Hippocampal formation (tissue), 2 donors: ENCODE measurements at regions not wholly inside any gene's neighbourhood (a gene's known extent, or its start where the extent isn't known, plus 50 kb on each side); places are given as distances from the start of the nearest gene placed in this dataset.
"Not testable (repeated sequence)": the region's sequence is repeated elsewhere in the genome, so short reads cannot be mapped to it uniquely, and the experiment has no call there.

Source experiments
- DNase-seq, 2 donors: peaks; one replicate each; lab custom pipeline; 2025; lab: John Stamatoyannopoulos, UW

GRCh38 chr1:199920635-199921034 is 106.9 kb upstream of the NR5A2 start:
- DNase-seq, result no peak

DNA sequence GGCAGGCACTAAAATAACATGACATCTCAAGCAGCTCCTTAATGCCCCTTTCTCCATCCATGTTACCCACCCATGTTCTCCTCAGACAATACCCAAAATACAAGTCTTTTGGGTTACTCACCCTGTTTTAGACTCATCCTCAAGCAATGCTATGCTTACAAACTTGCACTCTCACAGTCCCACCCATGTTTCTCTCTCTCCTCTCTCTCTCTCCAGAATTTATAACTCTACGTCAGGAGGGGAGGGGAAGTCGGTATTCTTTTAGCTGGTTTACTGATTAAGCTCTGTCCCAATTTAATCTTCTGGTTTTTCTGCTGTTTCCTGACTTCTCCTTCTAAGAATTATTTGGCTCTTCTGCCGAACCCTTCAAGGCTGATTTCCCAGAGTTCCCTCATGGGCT is 98.0 kb upstream of the NR5A2 start:
- no peak for DNase-seq

GRCh38 chr1:199930067-199930466 is 97.4 kb upstream of the NR5A2 start:
- not testable (repeated sequence) for DNase-seq

- no peak for DNase-seq
Measured at GRCh38 chr1:199931666-199932377, 95.7 kb upstream of the NR5A2 start.

- no peak for DNase-seq
Measured at GRCh38 chr1:199932462-199932861, 95.0 kb upstream of the NR5A2 start.

- no peak for DNase-seq
Measured at GRCh38 chr1:199936441-199936840, 91.1 kb upstream of the NR5A2 start.

DNA sequence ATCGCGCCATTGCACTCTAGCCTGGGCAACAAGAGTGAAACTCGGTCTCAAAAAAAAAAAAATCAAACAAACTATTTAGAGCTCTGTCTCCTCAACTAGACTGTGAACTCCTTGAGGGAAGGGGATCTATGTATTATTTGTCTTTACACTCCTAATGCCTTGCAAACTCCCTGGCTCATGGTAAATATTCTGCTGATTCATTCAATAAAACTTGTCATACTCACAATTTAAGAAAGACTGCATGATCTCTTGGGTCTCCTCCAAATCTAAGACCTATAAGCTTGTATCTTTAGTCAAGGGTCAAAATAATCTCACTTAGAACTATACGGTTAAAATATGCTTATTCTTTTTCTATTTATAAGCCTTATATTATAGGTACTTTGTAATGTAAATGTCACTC is 90.3 kb upstream of the NR5A2 start:
- no peak for DNase-seq

- DNase-seq, result no peak
Measured at GRCh38 chr1:199937661-199938060, 89.8 kb upstream of the NR5A2 start.

DNA sequence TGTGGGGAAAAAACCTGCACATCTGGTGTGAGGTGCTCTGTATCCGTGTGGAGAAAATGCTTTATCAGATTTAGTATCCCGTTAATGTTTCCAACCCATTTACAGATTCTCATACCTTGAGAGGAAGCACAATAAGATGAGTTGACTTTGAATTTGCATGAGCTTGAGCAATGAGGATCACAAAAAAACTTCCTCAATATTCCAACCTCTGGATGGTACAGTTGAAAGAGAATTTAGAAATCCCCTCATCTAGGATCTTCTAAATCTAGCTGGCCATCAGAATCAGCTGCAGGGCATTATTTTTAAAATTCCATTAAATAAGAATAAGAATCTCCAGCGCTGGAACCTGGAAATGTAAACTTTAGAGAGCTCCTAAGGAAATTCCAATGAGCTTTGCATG is 82.5 kb upstream of the NR5A2 start:
- DNase-seq, result no peak

DNA sequence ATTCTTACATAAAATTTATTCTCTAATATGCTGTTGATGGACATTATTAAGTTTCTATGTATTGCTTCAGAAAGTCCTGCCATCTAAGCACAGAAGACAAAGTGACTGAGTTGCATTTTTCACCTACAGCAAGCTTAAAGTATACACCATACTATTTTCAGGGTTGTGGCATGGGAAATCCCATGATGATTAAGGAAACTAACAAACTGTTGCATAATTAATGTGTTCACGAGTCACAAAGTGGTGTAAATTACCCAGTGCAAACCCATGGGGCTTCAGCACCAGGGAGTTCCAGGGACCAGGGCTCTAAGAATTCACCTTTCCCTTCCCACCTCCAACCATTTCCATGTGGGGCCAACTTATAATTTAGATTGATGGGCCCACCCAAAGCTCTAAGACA is 81.9 kb upstream of the NR5A2 start:
- DNase-seq, result no peak

- DNase-seq, result no peak
Measured at GRCh38 chr1:199946305-199947155, 81.0 kb upstream of the NR5A2 start.

DNA sequence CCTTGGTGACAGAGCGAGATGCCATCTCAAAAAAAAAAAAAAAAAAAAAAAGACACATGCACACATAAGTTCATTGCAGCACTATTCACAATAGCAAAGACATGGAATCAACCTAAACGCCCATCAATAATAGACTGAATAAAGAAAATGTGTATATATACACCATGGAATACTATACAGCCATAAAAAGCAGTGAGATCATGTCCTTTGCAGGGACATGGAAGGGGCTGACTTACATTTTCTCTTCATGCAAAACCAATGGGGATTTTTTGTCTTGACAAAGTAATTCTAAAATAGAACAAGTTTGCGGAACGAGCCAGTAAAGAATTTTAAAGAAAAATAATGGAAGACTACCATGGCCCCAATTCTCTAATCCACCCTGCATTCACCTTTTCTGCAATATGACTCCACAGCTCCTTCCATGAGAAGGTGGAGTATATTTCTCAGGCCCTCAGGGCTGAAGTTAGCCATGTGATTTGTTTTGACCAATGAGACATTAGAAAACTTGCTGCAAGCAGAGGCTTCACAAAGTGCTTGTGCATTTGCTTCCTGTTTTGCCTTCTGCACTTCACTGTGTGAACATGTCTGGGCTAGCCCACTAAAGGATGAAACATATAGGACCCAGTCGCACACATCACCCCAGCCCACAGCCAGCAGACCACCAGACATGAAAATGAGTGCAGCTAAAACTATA is 78.8 kb upstream of the NR5A2 start:
- no peak for DNase-seq

DNA sequence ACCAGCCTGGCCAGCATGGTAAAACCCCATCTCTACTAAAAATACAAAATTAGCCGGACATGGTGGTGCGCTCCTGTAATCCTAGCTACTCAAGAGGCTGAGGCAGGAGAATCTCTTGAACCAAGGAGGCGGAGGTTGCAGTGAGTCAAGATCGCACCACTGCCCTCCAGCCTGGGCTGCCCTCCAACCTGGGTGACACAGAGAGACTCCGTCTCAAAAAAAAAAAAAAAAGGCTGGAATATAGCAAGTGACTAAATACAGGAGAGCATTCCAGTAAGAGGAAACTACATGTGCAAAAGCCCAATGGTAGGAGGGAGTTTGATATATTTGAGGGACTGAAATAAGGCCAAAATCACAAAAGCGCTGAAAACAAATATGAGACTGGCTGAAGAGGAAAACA is 76.5 kb upstream of the NR5A2 start:
- DNase-seq, result not testable (repeated sequence)

DNA sequence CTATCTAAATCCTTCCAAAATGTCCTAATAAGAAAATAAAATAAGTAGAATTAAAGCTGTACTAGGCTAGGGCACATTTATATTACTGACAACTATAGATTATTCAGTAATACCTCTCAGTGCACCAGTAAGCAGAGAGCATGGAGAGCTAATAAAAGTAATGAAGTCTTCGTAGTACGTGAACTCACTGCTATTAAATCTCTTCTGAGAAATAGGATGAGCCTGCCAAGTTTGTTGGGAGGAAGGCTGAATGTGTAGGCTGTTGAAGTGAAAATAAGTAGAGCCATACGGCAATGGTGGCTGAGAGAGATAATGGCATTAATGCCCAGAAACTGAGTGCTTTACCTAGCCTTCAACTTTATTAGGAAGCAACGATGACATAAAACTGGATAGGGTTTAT is 73.9 kb upstream of the NR5A2 start:
- no peak for DNase-seq

GRCh38 chr1:199954699-199955098 is 72.8 kb upstream of the NR5A2 start:
- no peak for DNase-seq

DNA sequence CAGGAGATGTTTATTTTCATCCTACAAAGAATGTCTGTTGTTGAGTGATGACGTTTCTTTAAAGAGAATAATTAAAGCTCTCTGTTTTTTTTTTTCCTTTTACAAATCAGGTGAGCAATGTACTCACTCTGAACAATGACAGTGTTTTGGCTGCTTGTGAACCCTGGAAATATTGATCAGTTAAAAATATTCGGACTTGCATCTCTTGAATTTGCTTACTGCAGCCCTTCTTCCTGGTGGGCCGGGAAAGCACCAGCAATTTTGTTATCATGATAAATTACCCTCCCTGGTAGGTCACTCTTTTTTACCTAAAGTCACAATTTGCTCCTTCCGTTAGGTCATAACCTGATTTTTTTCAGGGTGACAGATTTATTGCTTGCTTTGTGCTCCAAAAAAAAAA is 72.3 kb upstream of the NR5A2 start:
- no peak for DNase-seq

GRCh38 chr1:199956005-199956404 is 71.5 kb upstream of the NR5A2 start:
- DNase-seq, result no peak

DNA sequence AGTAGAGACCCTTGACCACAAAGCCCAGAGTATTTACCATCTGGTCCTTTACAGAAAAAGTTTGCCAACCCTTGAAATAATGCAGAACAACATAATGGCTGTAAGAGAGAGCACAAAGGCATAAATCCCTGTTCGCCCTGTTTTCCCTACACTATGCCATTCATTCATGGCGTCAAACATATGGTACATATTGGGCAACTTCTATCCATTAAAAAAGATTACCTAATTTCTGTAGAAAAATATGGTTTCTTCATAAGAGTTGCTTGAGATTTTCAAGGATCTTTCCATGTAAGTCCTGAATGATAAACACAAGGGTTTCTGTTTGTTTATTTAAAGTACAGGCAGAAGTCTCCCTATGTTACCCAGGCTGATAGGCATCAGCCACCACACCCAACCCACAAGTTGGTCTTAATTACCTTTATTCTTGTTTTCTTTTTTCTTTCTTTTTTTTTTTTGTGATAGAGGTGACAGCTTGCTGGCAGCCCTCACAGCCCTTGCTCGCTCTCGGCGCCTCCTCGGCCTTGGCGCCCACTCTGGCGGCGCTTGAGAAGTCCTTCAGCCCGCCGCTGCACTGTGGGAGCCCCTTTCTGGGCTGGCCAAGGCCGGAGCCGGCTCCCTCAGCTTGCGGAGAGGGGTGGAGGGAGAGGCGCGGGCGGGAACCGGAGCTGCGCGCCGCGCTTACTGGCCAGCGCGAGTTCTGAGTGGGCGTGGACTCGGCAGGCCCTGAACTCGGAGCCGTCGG is 68.3 kb upstream of the NR5A2 start:
- no peak for DNase-seq

- no peak for DNase-seq
Measured at GRCh38 chr1:199959775-199960110, 67.8 kb upstream of the NR5A2 start.

DNA sequence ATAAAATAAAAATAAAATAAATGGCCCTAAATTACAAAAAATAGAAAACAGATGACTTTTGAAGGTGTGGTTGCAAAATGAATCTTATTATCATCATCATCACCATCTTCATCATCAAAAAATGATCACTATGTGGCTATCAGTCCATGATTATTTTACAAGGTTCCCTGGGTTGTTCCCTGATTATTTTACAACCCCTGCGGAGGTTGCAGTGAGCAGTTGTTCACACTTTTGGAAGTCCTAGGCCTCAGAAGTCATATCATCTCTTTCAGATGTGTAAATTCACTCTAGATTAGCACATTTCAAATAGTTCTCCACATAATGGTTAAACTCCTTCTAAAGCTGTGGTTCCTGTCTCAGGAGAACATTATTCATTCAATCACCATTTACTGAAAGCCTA is 57.4 kb upstream of the NR5A2 start:
- no peak for DNase-seq

DNA sequence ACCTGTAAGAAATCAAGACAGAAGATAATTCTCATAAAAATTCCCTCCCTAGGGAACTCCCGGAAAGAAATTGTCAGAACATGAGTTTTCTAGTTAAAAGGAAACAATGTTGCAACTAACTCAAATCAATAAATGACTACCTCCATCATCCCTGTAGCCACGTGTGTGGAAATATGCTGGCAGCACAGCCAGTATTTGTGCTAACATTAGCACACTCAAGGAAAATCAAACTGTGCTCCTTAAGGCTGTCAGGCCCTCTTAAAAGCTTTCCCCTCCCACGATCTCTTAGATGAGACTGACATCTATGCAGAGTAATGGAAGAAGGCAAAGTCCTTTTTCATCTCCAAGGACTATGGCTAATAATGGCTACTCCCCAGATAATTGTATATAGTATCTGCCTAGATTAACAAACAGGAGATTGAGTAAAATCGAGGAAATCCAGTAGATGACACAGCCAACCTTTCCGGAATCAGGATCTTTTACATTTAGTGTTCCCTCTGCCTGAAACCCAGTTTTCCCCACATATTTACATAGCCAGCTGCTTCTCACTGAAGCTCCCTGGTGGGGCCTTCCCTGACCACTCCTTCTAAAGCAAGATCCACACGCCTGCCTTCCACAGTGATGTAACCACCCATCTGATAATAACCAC is 50.9 kb upstream of the NR5A2 start:
- DNase-seq, result no peak
